ENCODE measurements at regions not wholly inside any gene's neighbourhood (a gene's known extent, or its start where the extent isn't known, plus 50 kb on each side); places are given as distances from the start of the nearest gene placed in this dataset.

- ChIA-PET POLR2A (no interaction called here), CTCF (no interaction called here)
- no peak overlapping the region for H3K27ac Mint-ChIP-seq (ENCODE audit: unreplicated experiment)
- no peak overlapping the region for H3K4me3 Mint-ChIP-seq (ENCODE audit: unreplicated experiment)
- Histone ChIP-seq H3K36me3 (ENCODE audit: control insufficient read depth, insufficient read depth, low read length) (no peaks in the 10 kb centered on the region), H3K4me3 (ENCODE audit: low read depth, low read length) (no peak overlapping the region), H3K27me3 (replicated peaks; ENCODE audit: control insufficient read depth, insufficient read depth, low read length) (no peaks in the 10 kb centered on the region), H3K4me1 (no peaks in the 10 kb centered on the region), H3K9me3 (no peaks in the 10 kb centered on the region)
- H3K27me3 Mint-ChIP-seq (ENCODE audit: insufficient read depth, unreplicated experiment): no peaks in the 10 kb centered on the region
- BruUV-seq (replicated peaks): no TSS peak
- H3K9me3 Mint-ChIP-seq (ENCODE audit: unreplicated experiment): no peaks in the 10 kb centered on the region
- H3K36me3 Mint-ChIP-seq (ENCODE audit: insufficient read depth, unreplicated experiment): no peaks in the 10 kb centered on the region
- no peak for DNase-seq
- TF ChIP-seq CTCF (IDR thresholded peaks at IDR 0.05; ENCODE audit: insufficient read depth in 1 of 2, low read depth in 1 of 2, low read length in 1 of 2, severe bottlenecking in 1 of 2, unreplicated experiment in 1 of 2): no peak
- H3K4me1 Mint-ChIP-seq (ENCODE audit: low read depth, unreplicated experiment): no peaks in the 10 kb centered on the region
- intact Hi-C loops (cut with micrococcal nuclease; ENCODE audit: unreplicated experiment): no loop called here
Observed at GRCh38 chr2:123165616-123166015, 859.5 kb upstream of the CNTNAP5 start.

GRCh38 chr2:123179526-123179925 lies 845.6 kb upstream of the CNTNAP5 start:
- no peak overlapping the region for H3K4me3 Mint-ChIP-seq (ENCODE audit: unreplicated experiment)
- H3K36me3 Mint-ChIP-seq (ENCODE audit: insufficient read depth, unreplicated experiment): no peaks in the 10 kb centered on the region
- no peaks in the 10 kb centered on the region for H3K36me3 ChIP-seq (ENCODE audit: control insufficient read depth, insufficient read depth, low read length)
- no peak for DNase-seq
- TF ChIP-seq CTCF (IDR thresholded peaks at IDR 0.05; ENCODE audit: insufficient read depth in 1 of 2, low read depth in 1 of 2, low read length in 1 of 2, severe bottlenecking in 1 of 2, unreplicated experiment in 1 of 2): no peak
- no peaks in the 10 kb centered on the region; the same call in 1 of the 2 replicates for H3K9me3 ChIP-seq
- CTCF ChIA-PET: no interaction called here
- H3K27ac Mint-ChIP-seq (ENCODE audit: unreplicated experiment): no peak overlapping the region
- BruUV-seq (replicated peaks): no TSS peak
- H3K9me3 Mint-ChIP-seq (ENCODE audit: unreplicated experiment): no peaks in the 10 kb centered on the region
- intact Hi-C loops (cut with micrococcal nuclease; ENCODE audit: unreplicated experiment): no loop called here
- H3K4me3 ChIP-seq (ENCODE audit: low read depth, low read length): no peak overlapping the region
- POLR2A ChIA-PET: no interaction called here
- no peaks in the 10 kb centered on the region for H3K27me3 Mint-ChIP-seq (ENCODE audit: insufficient read depth, unreplicated experiment)
- H3K27me3 ChIP-seq (replicated peaks; ENCODE audit: control insufficient read depth, insufficient read depth, low read length): no peaks in the 10 kb centered on the region
- no peaks in the 10 kb centered on the region for H3K4me1 ChIP-seq
- no peaks in the 10 kb centered on the region for H3K4me1 Mint-ChIP-seq (ENCODE audit: low read depth, unreplicated experiment)

- Mint-ChIP-seq H3K4me3 (ENCODE audit: unreplicated experiment) (no peak overlapping the region), H3K36me3 (ENCODE audit: insufficient read depth, unreplicated experiment) (no peaks in the 10 kb centered on the region), H3K27ac (ENCODE audit: unreplicated experiment) (no peak overlapping the region), H3K9me3 (ENCODE audit: unreplicated experiment) (no peaks in the 10 kb centered on the region), H3K4me1 (ENCODE audit: low read depth, unreplicated experiment) (no peaks in the 10 kb centered on the region), H3K27me3 (ENCODE audit: insufficient read depth, unreplicated experiment) (no peaks in the 10 kb centered on the region)
- H3K4me1 ChIP-seq: no peaks in the 10 kb centered on the region
- H3K36me3 ChIP-seq (ENCODE audit: control insufficient read depth, insufficient read depth, low read length): no peaks in the 10 kb centered on the region
- CTCF ChIA-PET: no interaction called here
- intact Hi-C loops (cut with micrococcal nuclease; ENCODE audit: unreplicated experiment): no loop called here
- H3K4me3 ChIP-seq (ENCODE audit: low read depth, low read length): no peak overlapping the region
- no TSS peak for BruUV-seq (replicated peaks)
- no peaks in the 10 kb centered on the region; the same call in 1 of the 2 replicates for H3K9me3 ChIP-seq
- no peak for DNase-seq
- H3K27me3 ChIP-seq (replicated peaks; ENCODE audit: control insufficient read depth, insufficient read depth, low read length): no peaks in the 10 kb centered on the region
- no peak for TF ChIP-seq CTCF (IDR thresholded peaks at IDR 0.05; ENCODE audit: insufficient read depth in 1 of 2, low read depth in 1 of 2, low read length in 1 of 2, severe bottlenecking in 1 of 2, unreplicated experiment in 1 of 2)
- POLR2A ChIA-PET: no interaction called here
Observed at GRCh38 chr2:123195957-123196356, 829.1 kb upstream of the CNTNAP5 start.
